Trophoblast cell (in vitro differentiated cells and primary cell): ENCODE measurements at regions not wholly inside any gene's neighbourhood (a gene's known extent, or its start where the extent isn't known, plus 50 kb on each side); places are given as distances from the start of the nearest gene placed in this dataset.

ENCODE experiments used
- DNase-seq, 2 donors: peaks; one replicate each; pipeline ENCODE4 v3.0.0-alpha.2; 2016
- H2AFZ ChIP-seq: 2 replicates; pipeline ENCODE4 v1.6.1; 2013; ENCODE audit warnings: low read length, moderate library complexity, mild to moderate bottlenecking; ENCODE audit not compliant: insufficient read depth, poor library complexity
- H2AK5ac ChIP-seq: 2 replicates; pipeline ENCODE4 v1.6.1; 2013; ENCODE audit warnings: mild to moderate bottlenecking, low read length
- H2BK120ac ChIP-seq: 2 replicates; pipeline ENCODE4 v1.6.1; 2013; ENCODE audit warnings: low read length, mild to moderate bottlenecking, moderate library complexity; ENCODE audit not compliant: insufficient read depth, poor library complexity
- H2BK12ac ChIP-seq: 2 replicates; pipeline ENCODE4 v1.6.1; 2013; ENCODE audit warnings: mild to moderate bottlenecking, low read length, moderate library complexity
- H2BK5ac ChIP-seq: 2 replicates; pipeline ENCODE4 v1.6.1; 2013; ENCODE audit warnings: low read length, low read depth, moderate library complexity, mild to moderate bottlenecking; ENCODE audit not compliant: poor library complexity
- H3K14ac ChIP-seq: 2 replicates; pipeline ENCODE4 v1.6.1; 2013; ENCODE audit warnings: mild to moderate bottlenecking, low read length
- H3K18ac ChIP-seq: 2 replicates; pipeline ENCODE4 v1.6.1; 2013; ENCODE audit warnings: mild to moderate bottlenecking, low read length
- H3K23ac ChIP-seq: 2 replicates; pipeline ENCODE4 v1.6.1; 2013; ENCODE audit warnings: low read length
- H3K27ac ChIP-seq: 2 replicates; pipeline ENCODE4 v1.5.1; 2013; ENCODE audit warnings: low read depth, mild to moderate bottlenecking, inconsistent platforms, low read length, moderate library complexity
- H3K27me3 ChIP-seq: 2 replicates; pipeline ENCODE4 v1.6.1; 2013; ENCODE audit warnings: inconsistent platforms, mild to moderate bottlenecking, low read length, moderate library complexity; ENCODE audit not compliant: insufficient read depth
- H3K36me3 ChIP-seq, 2 experiments: 1 replicate in 1 of 2; 2 replicates in 1 of 2; pipeline ENCODE4 v1.6.1; 2013; ENCODE audit warnings: low read length in 2 of 2, mild to moderate bottlenecking in 2 of 2, moderate library complexity in 1 of 2; ENCODE audit not compliant: insufficient read depth in 2 of 2, control insufficient read depth in 1 of 2
- H3K4ac ChIP-seq: 2 replicates; pipeline ENCODE4 v1.6.1; 2013; ENCODE audit warnings: low read depth, mild to moderate bottlenecking, low read length, moderate library complexity
- H3K4me1 ChIP-seq, 2 experiments: 1 replicate in 1 of 2; 2 replicates in 1 of 2; pipeline ENCODE4 v1.6.1; 2013; ENCODE audit warnings: low read length in 2 of 2, mild to moderate bottlenecking in 2 of 2, moderate library complexity in 1 of 2; ENCODE audit not compliant: insufficient read depth in 2 of 2, control insufficient read depth in 1 of 2
- H3K4me2 ChIP-seq: 2 replicates; pipeline ENCODE4 v1.6.1; 2013; ENCODE audit warnings: inconsistent platforms, mild to moderate bottlenecking, low read length, moderate library complexity
- H3K4me3 ChIP-seq: 2 replicates; pipeline ENCODE4 v1.5.1; 2013; ENCODE audit warnings: mild to moderate bottlenecking, low read depth, low read length, inconsistent platforms
- H3K79me1 ChIP-seq: one replicate; pipeline ENCODE4 v1.6.1; 2013; ENCODE audit warnings: low read length
- H3K79me2 ChIP-seq: 2 replicates; pipeline ENCODE4 v1.6.1; 2013; ENCODE audit warnings: low read length, mild to moderate bottlenecking; ENCODE audit not compliant: control insufficient read depth, insufficient read depth, poor library complexity
- H3K9ac ChIP-seq: 2 replicates; pipeline ENCODE4 v1.6.1; 2013; ENCODE audit warnings: mild to moderate bottlenecking, low read length
- H3K9me3 ChIP-seq: 2 replicates; pipeline ENCODE4 v1.6.1; 2013; ENCODE audit warnings: low read depth, mild to moderate bottlenecking, control low read depth, inconsistent platforms, low read length; ENCODE audit not compliant: insufficient read depth
- H4K12ac ChIP-seq: 2 replicates; pipeline ENCODE4 v1.6.1; 2013; ENCODE audit warnings: low read depth, mild to moderate bottlenecking, low read length, moderate library complexity
- H4K8ac ChIP-seq: 2 replicates; pipeline ENCODE4 v1.6.1; 2013; ENCODE audit warnings: low read depth, mild to moderate bottlenecking, low read length, moderate library complexity
- H4K91ac ChIP-seq: one replicate; pipeline ENCODE4 v1.6.1; 2013; ENCODE audit warnings: low read depth, mild to moderate bottlenecking, low read length, moderate library complexity
- WGBS: extraction: QIAGEN DNeasy Blood & Tissue Kit; methylation state at CpG from one replicate; pipeline ENCODE4 v1.1.7; 2013; ENCODE audit warnings: missing lambda C conversion rate; ENCODE audit not compliant: insufficient read length, insufficient coverage; ENCODE audit errors: extremely low coverage; 5-methylcytosine and 5-hydroxymethylcytosine counted together

GRCh38 chr4:28832444-28832843, 1887.7 kb upstream of the PCDH7 start:
- Histone ChIP-seq H4K91ac (no peak overlapping the region), H4K8ac (no peak overlapping the region), H3K9me3 (no peaks in the 10 kb centered on the region), H3K27ac (no peak overlapping the region), H3K79me1 (no peaks in the 10 kb centered on the region), H3K18ac (no peak overlapping the region), H2AFZ (no peak overlapping the region), H3K4me2 (no peak overlapping the region), H3K4me3 (no peak overlapping the region), H3K27me3 (no peaks in the 10 kb centered on the region), H2AK5ac (no peak overlapping the region), H2BK5ac (no peak overlapping the region), H3K4me1 (no peaks in the 10 kb centered on the region), H3K9ac (no peak overlapping the region), H3K23ac (no peak overlapping the region), H3K79me2 (no peaks in the 10 kb centered on the region), H2BK120ac (no peak overlapping the region), H3K14ac (no peak overlapping the region), H4K12ac (no peak overlapping the region), H2BK12ac (no peak overlapping the region), H3K36me3 (peaks cover 0 to 2% of the 10 kb centered on the region in 2 experiments), H3K4ac (no peak overlapping the region)
- DNase-seq = no peak
- WGBS = no CpG with 5 or more reads among the region's 1 CpG

GRCh38 chr4:28834120-28834519, 1886.0 kb upstream of the PCDH7 start:
- Histone ChIP-seq H2BK5ac (no peak overlapping the region), H4K91ac (no peak overlapping the region), H3K79me1 (no peaks in the 10 kb centered on the region), H3K4ac (no peak overlapping the region), H4K12ac (no peak overlapping the region), H3K14ac (no peak overlapping the region), H4K8ac (no peak overlapping the region), H3K79me2 (no peaks in the 10 kb centered on the region), H3K4me3 (no peak overlapping the region), H2AFZ (no peak overlapping the region), H3K18ac (no peak overlapping the region), H3K27me3 (no peaks in the 10 kb centered on the region), H2BK120ac (no peak overlapping the region), H2BK12ac (no peak overlapping the region), H3K36me3 (no peaks in the 10 kb centered on the region), H3K9me3 (no peaks in the 10 kb centered on the region), H3K9ac (no peak overlapping the region), H3K27ac (no peak overlapping the region), H2AK5ac (no peak overlapping the region), H3K4me2 (no peak overlapping the region), H3K4me1 (no peaks in the 10 kb centered on the region), H3K23ac (no peak overlapping the region)
- DNase-seq = no peak
- WGBS = no CpG with 5 or more reads among the region's 3 CpGs

GRCh38 chr4:28835501-28835900, 1884.7 kb upstream of the PCDH7 start:
- H2BK12ac ChIP-seq = no peak overlapping the region
- no peaks in the 10 kb centered on the region for H3K79me1 ChIP-seq
- H2AFZ ChIP-seq = no peak overlapping the region
- H3K36me3 ChIP-seq = no peaks in the 10 kb centered on the region
- H3K9me3 ChIP-seq = no peaks in the 10 kb centered on the region
- no peaks in the 10 kb centered on the region for H3K79me2 ChIP-seq
- no peak overlapping the region for H3K27ac ChIP-seq
- H4K8ac ChIP-seq = no peak overlapping the region
- H4K91ac ChIP-seq = no peak overlapping the region
- no peak overlapping the region for H2BK120ac ChIP-seq
- H3K4me2 ChIP-seq = no peak overlapping the region
- H2BK5ac ChIP-seq = no peak overlapping the region
- DNase-seq = no peak
- H3K4me1 ChIP-seq = no peaks in the 10 kb centered on the region
- H3K14ac ChIP-seq = no peak overlapping the region
- no peak overlapping the region for H3K4ac ChIP-seq
- H3K9ac ChIP-seq = no peak overlapping the region
- H3K27me3 ChIP-seq = no peaks in the 10 kb centered on the region
- H3K4me3 ChIP-seq = no peak overlapping the region
- H3K23ac ChIP-seq = no peak overlapping the region
- no peak overlapping the region for H3K18ac ChIP-seq
- H4K12ac ChIP-seq = no peak overlapping the region
- no peak overlapping the region for H2AK5ac ChIP-seq

GRCh38 chr4:28842271-28842670, 1877.9 kb upstream of the PCDH7 start:
- H2BK12ac ChIP-seq = no peak overlapping the region
- H3K4me1 ChIP-seq = no peaks in the 10 kb centered on the region
- no peak overlapping the region for H3K27ac ChIP-seq
- no peak overlapping the region for H2BK5ac ChIP-seq
- H3K4ac ChIP-seq = no peak overlapping the region
- H3K9me3 ChIP-seq = no peaks in the 10 kb centered on the region
- WGBS = no CpG with 5 or more reads among the region's 6 CpGs
- H3K23ac ChIP-seq = no peak overlapping the region
- no peak overlapping the region for H3K18ac ChIP-seq
- H2BK120ac ChIP-seq = no peak overlapping the region
- H3K4me3 ChIP-seq = no peak overlapping the region
- H3K4me2 ChIP-seq = no peak overlapping the region
- no peak overlapping the region for H2AK5ac ChIP-seq
- no peaks in the 10 kb centered on the region for H3K79me2 ChIP-seq
- no peaks in the 10 kb centered on the region for H3K27me3 ChIP-seq
- H2AFZ ChIP-seq = no peak overlapping the region
- H3K14ac ChIP-seq = no peak overlapping the region
- H3K79me1 ChIP-seq = no peaks in the 10 kb centered on the region
- H3K36me3 ChIP-seq = no peaks in the 10 kb centered on the region
- no peak overlapping the region for H4K8ac ChIP-seq
- H4K91ac ChIP-seq = no peak overlapping the region
- no peak for DNase-seq
- H3K9ac ChIP-seq = no peak overlapping the region
- H4K12ac ChIP-seq = no peak overlapping the region

- Histone ChIP-seq H4K8ac (no peak overlapping the region), H3K4me2 (no peak overlapping the region)
Observed at GRCh38 chr4:28845158-28845557, 1875.0 kb upstream of the PCDH7 start.

More at GRCh38 chr4:28845158-28845557, 1875.0 kb upstream of the PCDH7 start:
- Histone ChIP-seq H2BK12ac (no peak overlapping the region), H2AK5ac (no peak overlapping the region), H3K27me3 (no peaks in the 10 kb centered on the region), H3K4me3 (no peak overlapping the region), H4K12ac (no peak overlapping the region), H2AFZ (no peak overlapping the region), H3K79me1 (no peaks in the 10 kb centered on the region), H2BK5ac (no peak overlapping the region), H3K27ac (no peak overlapping the region), H3K4me1 (no peaks in the 10 kb centered on the region), H3K36me3 (no peaks in the 10 kb centered on the region), H3K9ac (no peak overlapping the region), H3K14ac (no peak overlapping the region), H3K9me3 (no peaks in the 10 kb centered on the region), H2BK120ac (no peak overlapping the region), H3K79me2 (no peaks in the 10 kb centered on the region), H3K4ac (no peak overlapping the region), H3K18ac (no peak overlapping the region), H3K23ac (no peak overlapping the region), H4K91ac (no peak overlapping the region)
- no peak for DNase-seq
